ENCODE measurements at regions not wholly inside any gene's neighbourhood (a gene's known extent, or its start where the extent isn't known, plus 50 kb on each side); places are given as distances from the start of the nearest gene placed in this dataset.

DNA sequence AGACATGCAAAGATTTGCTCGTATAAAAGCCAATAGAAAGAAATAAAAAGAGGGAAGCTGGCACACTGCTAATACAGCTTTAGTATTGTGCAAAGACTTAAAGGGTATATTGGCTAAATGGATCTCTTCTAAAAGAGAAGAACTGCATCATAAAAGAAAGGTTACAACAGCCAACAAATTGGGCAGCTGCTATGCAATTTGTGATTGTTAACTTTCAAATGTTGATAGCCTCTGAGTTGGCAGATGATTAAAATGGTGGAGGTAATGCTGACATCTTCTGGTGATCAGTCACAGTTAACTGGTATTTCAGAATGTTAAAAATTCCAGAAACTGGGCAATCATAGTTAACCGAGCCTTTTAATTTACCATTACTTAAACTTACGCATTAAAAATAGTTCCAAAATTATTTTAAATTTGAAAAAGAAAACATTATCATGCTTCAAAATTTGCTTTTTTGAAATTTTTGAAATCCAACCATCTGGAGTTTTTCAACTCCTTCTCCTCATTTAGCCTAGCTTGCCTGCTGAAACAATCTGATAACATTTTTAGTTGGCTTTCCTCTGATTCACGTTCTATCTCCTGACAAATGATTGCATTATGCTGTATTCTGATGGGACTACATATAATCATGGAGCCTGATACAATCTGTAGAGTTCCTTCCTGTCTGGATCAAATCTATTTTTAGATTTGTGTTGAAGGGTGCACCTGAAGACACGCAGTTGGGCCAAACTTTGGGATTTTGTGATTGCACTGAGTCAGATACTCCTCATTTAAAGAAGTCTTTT, 144.0 kb upstream of the PDZRN3 start:
- TF ChIP-seq, protein P1, sequence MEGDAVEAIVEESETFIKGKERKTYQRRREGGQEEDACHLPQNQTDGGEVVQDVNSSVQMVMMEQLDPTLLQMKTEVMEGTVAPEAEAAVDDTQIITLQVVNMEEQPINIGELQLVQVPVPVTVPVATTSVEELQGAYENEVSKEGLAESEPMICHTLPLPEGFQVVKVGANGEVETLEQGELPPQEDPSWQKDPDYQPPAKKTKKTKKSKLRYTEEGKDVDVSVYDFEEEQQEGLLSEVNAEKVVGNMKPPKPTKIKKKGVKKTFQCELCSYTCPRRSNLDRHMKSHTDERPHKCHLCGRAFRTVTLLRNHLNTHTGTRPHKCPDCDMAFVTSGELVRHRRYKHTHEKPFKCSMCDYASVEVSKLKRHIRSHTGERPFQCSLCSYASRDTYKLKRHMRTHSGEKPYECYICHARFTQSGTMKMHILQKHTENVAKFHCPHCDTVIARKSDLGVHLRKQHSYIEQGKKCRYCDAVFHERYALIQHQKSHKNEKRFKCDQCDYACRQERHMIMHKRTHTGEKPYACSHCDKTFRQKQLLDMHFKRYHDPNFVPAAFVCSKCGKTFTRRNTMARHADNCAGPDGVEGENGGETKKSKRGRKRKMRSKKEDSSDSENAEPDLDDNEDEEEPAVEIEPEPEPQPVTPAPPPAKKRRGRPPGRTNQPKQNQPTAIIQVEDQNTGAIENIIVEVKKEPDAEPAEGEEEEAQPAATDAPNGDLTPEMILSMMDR (IDR thresholded peaks at IDR 0.05; ENCODE audit: low read depth, low read length), result no peak
- no peak overlapping the region for H3K4me3 ChIP-seq (ENCODE audit: low read depth, low read length)

DNA sequence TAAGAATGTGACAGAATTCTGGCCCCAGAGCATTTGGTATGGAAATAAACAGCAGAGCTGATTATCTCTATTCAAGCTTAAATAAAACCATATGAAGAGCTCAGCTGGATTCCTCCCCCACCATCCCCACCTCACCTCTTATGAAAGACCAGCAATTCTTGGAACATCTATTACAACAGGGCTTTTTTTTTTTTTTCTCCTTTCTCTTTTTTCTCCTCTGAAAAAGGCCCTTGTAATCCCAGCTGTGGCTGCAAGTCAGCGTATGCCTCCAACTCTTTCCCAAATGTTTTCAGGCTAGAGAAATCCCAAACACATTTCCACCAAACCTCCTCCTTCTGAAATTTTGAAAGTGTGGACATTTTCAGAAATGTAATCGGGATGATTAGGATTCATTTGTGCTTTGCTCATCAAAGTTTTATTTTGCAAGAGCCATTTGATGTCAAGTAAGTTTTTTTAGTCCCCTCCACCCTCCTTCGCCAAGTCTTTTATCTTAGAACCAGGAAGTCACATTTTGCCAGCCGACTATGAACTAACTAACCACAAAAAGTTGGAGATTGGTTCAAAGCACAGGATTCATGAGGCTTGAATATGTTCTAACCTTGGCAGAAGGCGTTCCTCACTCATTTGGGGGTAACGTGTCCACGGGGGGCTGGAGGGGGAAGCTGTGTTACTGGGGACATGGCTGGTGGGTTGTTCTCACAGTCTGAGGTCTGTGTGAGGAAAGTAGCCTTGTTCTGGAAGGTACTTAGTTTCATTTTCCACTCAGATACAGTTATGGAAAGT, 142.0 kb upstream of the PDZRN3 start:
- peak overlapping the region; percentile 35 for H3K4me3 ChIP-seq (ENCODE audit: low read depth, low read length)

GRCh38 chr3:73765878-73766545, 141.3 kb upstream of the PDZRN3 start:
- TF ChIP-seq, protein P1 (IDR thresholded peaks at IDR 0.05; ENCODE audit: low read depth, low read length), result no peak
- no peak overlapping the region for H3K4me3 ChIP-seq (ENCODE audit: low read depth, low read length)

More for the DNA sequence above, 142.0 kb upstream of the PDZRN3 start:
- TF ChIP-seq, protein P1 (IDR thresholded peaks at IDR 0.05; ENCODE audit: low read depth, low read length), result no peak

- H3K4me3 ChIP-seq (ENCODE audit: low read depth, low read length), result no peak overlapping the region
These were observed 138.1 kb upstream of the PDZRN3 start for GRCh38 chr3:73762855-73763254.

DNA sequence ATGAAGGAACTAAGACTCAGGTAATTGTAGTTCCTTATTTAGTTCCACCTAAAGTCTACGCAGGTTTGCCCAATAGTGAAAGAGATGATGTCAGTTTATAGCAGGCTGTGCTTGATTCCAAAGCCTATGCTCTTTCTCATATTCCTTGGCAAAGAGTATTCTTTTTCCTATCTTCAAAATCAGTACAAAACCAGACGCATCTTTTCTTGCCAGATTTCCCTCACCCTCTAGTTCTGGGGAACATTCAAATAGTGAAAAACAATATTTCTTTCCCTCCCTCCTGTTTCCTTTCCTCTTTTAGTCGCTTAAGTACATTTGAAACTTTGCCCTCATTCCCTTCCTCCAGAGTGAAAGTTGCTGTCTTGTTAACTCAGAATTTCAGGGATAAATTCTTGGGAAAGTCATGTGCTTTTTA, 134.6 kb upstream of the PDZRN3 start:
- H3K4me3 ChIP-seq (ENCODE audit: low read depth, low read length), result no peak overlapping the region
- TF ChIP-seq, protein P1 (IDR thresholded peaks at IDR 0.05; ENCODE audit: low read depth, low read length), result no peak

More at GRCh38 chr3:73762855-73763254, 138.1 kb upstream of the PDZRN3 start:
- TF ChIP-seq, protein P1 (IDR thresholded peaks at IDR 0.05; ENCODE audit: low read depth, low read length), result no peak

GRCh38 chr3:73757536-73757935, 132.8 kb upstream of the PDZRN3 start:
- TF ChIP-seq, protein P1 (IDR thresholded peaks at IDR 0.05; ENCODE audit: low read depth, low read length), result no peak

More at GRCh38 chr3:73757536-73757935, 132.8 kb upstream of the PDZRN3 start:
- no peak overlapping the region for H3K4me3 ChIP-seq (ENCODE audit: low read depth, low read length)

All from WI38 (cell line).